Activated CD4-positive, alpha-beta T cell treated with anti-CD3 and anti-CD28 coated beads, Interleukin-2, amount 10 ng/mL, durations not matched to agents 7 days and 5 days (primary cell): ENCODE measurements at regions not wholly inside any gene's neighbourhood (a gene's known extent, or its start where the extent isn't known, plus 50 kb on each side); places are given as distances from the start of the nearest gene placed in this dataset.

Source experiments
- CTCF ChIA-PET: fragments of 350-600 bp; sonication (Branson Sonifier 250); formaldehyde crosslinking; loops from one replicate; lab custom pipeline; 2021; ENCODE audit warnings: antibody characterized with exemption; lab: Charles Lee
- POLR2A ChIA-PET: fragments of 350-600 bp; sonication (Branson Sonifier 250); formaldehyde crosslinking; loops from one replicate; lab custom pipeline; 2021; ENCODE audit warnings: antibody characterized with exemption; lab: Charles Lee
- DNase-seq: peaks from one replicate; pipeline ENCODE4 v3.0.0-alpha.2; 2020
- H3K27ac Mint-ChIP-seq: one replicate; pipeline ENCODE4 v1.8.0; 2021; ENCODE audit warnings: mild to moderate bottlenecking, moderate library complexity, mixed read lengths
- H3K27me3 Mint-ChIP-seq: one replicate; pipeline ENCODE4 v1.8.0; 2021; ENCODE audit warnings: mixed read lengths
- H3K36me3 Mint-ChIP-seq: one replicate; pipeline ENCODE4 v1.8.0; 2021; ENCODE audit warnings: low read depth, mixed read lengths
- H3K4me1 Mint-ChIP-seq: one replicate; pipeline ENCODE4 v1.8.0; 2021; ENCODE audit warnings: mixed read lengths
- H3K4me3 Mint-ChIP-seq: one replicate; pipeline ENCODE4 v1.8.0; 2021; ENCODE audit warnings: mild to moderate bottlenecking, moderate library complexity, mixed read lengths
- H3K9me3 Mint-ChIP-seq: one replicate; pipeline ENCODE4 v1.8.0; 2021; ENCODE audit warnings: mixed read lengths

- CTCF ChIA-PET, result no interaction called here
- Mint-ChIP-seq H3K4me1 (no peaks in the 10 kb centered on the region), H3K4me3 (no peak overlapping the region), H3K9me3 (no peaks in the 10 kb centered on the region), H3K36me3 (no peaks in the 10 kb centered on the region), H3K27me3 (no peaks in the 10 kb centered on the region), H3K27ac (no peak overlapping the region)
- DNase-seq, result no peak
- POLR2A ChIA-PET, result no interaction called here
Observed at GRCh38 chr4:130146773-130147172, 1050.8 kb downstream of the C4orf33 start.

DNA sequence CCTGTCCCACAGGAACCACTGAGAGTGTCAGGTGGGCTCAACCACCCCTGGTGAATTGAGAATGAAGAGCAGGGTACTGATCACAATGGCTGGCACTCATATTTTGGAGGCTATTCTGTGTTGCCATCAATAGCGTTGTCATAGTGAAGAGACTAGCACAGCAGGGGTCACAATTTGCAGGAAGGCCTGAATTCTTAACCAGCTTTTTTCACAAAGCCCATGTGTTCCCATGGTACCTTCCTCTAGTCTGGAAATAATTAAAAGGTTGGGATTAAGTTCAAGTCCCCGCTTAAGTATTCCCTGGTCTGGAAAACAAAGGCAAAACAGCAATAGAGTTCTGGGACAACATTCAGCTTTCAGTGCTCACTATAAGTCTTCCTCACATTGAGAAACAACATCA is 1051.7 kb downstream of the C4orf33 start:
- H3K27me3 Mint-ChIP-seq, result no peaks in the 10 kb centered on the region
- H3K4me3 Mint-ChIP-seq, result no peak overlapping the region
- POLR2A ChIA-PET, result no interaction called here
- H3K36me3 Mint-ChIP-seq, result no peaks in the 10 kb centered on the region
- no peaks in the 10 kb centered on the region for H3K4me1 Mint-ChIP-seq
- CTCF ChIA-PET, result no interaction called here
- H3K9me3 Mint-ChIP-seq, result no peaks in the 10 kb centered on the region
- no peak overlapping the region for H3K27ac Mint-ChIP-seq
- no peak for DNase-seq

DNA sequence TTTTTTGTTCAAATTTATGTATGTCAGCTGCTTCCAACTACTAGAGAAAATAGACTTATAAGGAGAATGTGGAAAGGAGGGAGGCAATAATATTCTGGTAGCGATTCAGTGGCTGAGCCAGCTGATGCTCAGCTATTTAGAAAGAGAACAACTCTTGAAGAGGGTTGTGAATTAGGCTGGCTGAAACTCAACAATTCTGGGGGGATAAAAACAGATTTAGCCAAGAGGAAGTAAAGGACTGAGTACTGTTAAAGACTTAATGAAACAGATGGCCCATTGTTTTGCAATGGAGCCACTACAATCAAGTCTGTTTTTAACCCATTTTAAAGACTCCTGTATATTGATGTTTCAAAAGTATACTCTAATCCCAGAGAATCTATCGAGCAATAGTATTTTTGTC is 1058.9 kb downstream of the C4orf33 start:
- Mint-ChIP-seq H3K27me3 (no peaks in the 10 kb centered on the region), H3K9me3 (peaks cover 4% of the 10 kb centered on the region), H3K36me3 (no peaks in the 10 kb centered on the region), H3K4me3 (no peak overlapping the region), H3K4me1 (no peaks in the 10 kb centered on the region), H3K27ac (no peak overlapping the region)
- ChIA-PET CTCF (no interaction called here), POLR2A (no interaction called here)
- DNase-seq, result no peak

DNA sequence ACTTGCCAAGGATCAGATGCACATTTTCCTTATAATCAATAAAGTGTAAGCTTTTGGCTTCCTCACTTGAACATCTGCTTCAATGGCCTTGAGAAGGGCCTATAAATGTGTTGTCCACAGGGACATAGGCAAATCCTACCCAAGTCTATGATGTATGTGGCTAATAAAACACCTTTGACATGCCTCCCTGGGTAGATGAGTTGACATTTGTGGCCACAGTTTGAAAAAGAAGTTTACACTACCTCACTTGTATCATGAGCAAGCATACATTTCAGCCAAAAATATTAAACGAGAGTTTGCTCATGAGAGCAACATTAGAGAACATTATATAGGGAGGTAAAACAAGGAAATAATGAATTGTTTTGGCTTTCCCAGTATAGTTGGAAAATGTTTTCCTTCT is 1067.7 kb downstream of the C4orf33 start:
- Mint-ChIP-seq H3K4me3 (no peak overlapping the region), H3K9me3 (peaks cover 3% of the 10 kb centered on the region), H3K27ac (no peak overlapping the region), H3K4me1 (no peaks in the 10 kb centered on the region), H3K27me3 (no peaks in the 10 kb centered on the region), H3K36me3 (no peaks in the 10 kb centered on the region)
- CTCF ChIA-PET, result no interaction called here
- DNase-seq, result no peak
- POLR2A ChIA-PET, result no interaction called here

GRCh38 chr4:130165381-130165780 is 1069.4 kb downstream of the C4orf33 start:
- Mint-ChIP-seq H3K27ac (no peak overlapping the region), H3K4me1 (no peaks in the 10 kb centered on the region), H3K36me3 (no peaks in the 10 kb centered on the region), H3K4me3 (no peak overlapping the region), H3K27me3 (no peaks in the 10 kb centered on the region), H3K9me3 (no peaks in the 10 kb centered on the region)
- no peak for DNase-seq
- ChIA-PET CTCF (no interaction called here), POLR2A (no interaction called here)

DNA sequence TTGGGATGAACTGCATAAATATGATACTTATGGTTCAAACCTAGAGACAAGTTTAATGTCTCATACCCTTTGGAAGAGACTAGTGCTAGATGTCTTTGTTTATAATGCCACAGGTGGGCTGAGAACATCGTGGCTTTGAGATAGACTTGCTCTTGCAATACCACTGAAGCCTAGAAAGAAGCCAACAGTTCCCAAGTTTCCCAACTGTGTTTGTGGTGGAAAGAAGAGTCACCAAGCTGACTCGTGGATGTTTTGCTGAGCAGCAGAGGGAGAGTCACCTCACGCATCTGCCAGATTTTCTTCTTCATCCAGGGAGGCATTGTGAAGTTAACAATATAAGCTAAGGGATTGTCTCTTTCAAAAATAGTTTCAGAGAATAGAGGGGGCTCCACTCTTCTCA is 1076.2 kb downstream of the C4orf33 start:
- POLR2A ChIA-PET, result no interaction called here
- no peak overlapping the region for H3K27ac Mint-ChIP-seq

DNA sequence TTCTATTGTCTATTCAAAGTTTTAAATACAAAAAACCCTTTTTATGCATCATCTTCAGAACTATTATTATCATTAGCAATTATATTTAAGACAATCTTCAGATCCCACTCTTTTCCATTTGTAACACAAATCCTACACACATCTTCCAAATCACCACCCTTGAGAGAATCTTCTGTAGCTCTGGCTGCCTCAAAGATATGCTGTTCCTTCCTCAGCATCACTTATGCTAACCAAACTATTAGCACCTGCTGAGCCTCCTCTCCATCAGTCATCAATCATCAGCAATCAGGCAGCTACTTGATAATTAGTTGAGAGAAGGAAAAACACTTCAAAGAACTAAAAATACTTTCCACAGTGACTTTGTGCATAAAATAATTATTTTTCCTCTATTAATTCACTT is 1082.2 kb downstream of the C4orf33 start:
- ChIA-PET CTCF (interaction anchor here (1.0 kb wide), 1 partner anchor 313 kb away, joined by 4 read pairs; no protein-coding TSS in a partner anchor), POLR2A (no interaction called here)
- no peaks in the 10 kb centered on the region for H3K27me3 Mint-ChIP-seq
- no peaks in the 10 kb centered on the region for H3K4me1 Mint-ChIP-seq
- H3K27ac Mint-ChIP-seq, result no peak overlapping the region
- no peaks in the 10 kb centered on the region for H3K36me3 Mint-ChIP-seq
- no peaks in the 10 kb centered on the region for H3K9me3 Mint-ChIP-seq
- DNase-seq, result no peak
- no peak overlapping the region for H3K4me3 Mint-ChIP-seq

More for the DNA sequence above, 1076.2 kb downstream of the C4orf33 start:
- CTCF ChIA-PET, result no interaction called here
- Mint-ChIP-seq H3K4me1 (no peaks in the 10 kb centered on the region), H3K4me3 (no peak overlapping the region), H3K9me3 (no peaks in the 10 kb centered on the region), H3K36me3 (no peaks in the 10 kb centered on the region), H3K27me3 (no peaks in the 10 kb centered on the region)
- no peak for DNase-seq

GRCh38 chr4:130183096-130183495 is 1087.1 kb downstream of the C4orf33 start:
- Mint-ChIP-seq H3K4me3 (no peak overlapping the region), H3K27me3 (no peaks in the 10 kb centered on the region), H3K27ac (no peak overlapping the region), H3K4me1 (no peaks in the 10 kb centered on the region), H3K9me3 (no peaks in the 10 kb centered on the region), H3K36me3 (no peaks in the 10 kb centered on the region)
- POLR2A ChIA-PET, result no interaction called here
- no peak for DNase-seq
- CTCF ChIA-PET, result no interaction called here

DNA sequence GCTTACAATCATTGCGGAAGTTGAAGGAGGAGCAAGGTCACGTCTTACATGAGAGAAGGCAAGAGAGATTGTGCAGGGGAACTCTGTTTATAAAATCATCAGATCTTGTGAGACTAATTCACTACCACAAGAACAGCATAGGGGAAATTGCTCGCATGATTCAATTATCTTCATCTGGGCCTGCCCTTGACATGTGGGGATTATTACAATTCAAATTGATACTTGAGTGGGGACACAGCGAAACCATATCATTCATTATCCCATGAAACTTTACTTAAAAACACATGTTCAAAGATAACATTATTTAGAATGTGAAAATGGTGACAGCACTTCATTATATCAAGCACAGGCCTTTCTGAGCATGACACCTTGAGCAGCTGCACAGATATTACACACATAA is 1087.8 kb downstream of the C4orf33 start:
- no peak overlapping the region for H3K27ac Mint-ChIP-seq
- H3K27me3 Mint-ChIP-seq, result no peaks in the 10 kb centered on the region
- H3K4me1 Mint-ChIP-seq, result no peaks in the 10 kb centered on the region
- no peak overlapping the region for H3K4me3 Mint-ChIP-seq
- ChIA-PET CTCF (no interaction called here), POLR2A (no interaction called here)
- no peaks in the 10 kb centered on the region for H3K9me3 Mint-ChIP-seq
- no peak for DNase-seq
- no peaks in the 10 kb centered on the region for H3K36me3 Mint-ChIP-seq

DNA sequence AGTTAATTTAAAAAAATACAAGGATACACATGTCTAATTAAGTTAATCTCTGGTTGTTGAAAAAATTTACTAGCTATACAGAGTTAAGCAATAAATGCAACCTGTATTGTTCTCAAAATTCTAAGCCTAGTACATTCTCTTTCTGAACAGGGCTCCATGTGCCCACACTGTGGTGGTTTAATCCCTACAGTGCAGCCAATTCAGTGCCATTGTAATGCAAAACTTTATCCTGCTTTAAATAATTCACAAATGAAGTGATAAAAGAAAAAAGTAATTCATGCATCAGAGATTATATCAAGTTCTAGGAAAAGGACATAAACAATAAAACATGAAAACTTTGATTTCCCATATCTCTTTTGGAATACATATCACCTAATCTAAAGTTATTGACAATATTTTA is 1089.2 kb downstream of the C4orf33 start:
- CTCF ChIA-PET, result no interaction called here
- H3K36me3 Mint-ChIP-seq, result no peaks in the 10 kb centered on the region

GRCh38 chr4:130186931-130187330 is 1091.0 kb downstream of the C4orf33 start:
- H3K36me3 Mint-ChIP-seq, result no peaks in the 10 kb centered on the region
- DNase-seq, result no peak
- H3K4me3 Mint-ChIP-seq, result no peak overlapping the region
- H3K4me1 Mint-ChIP-seq, result no peaks in the 10 kb centered on the region
- no peak overlapping the region for H3K27ac Mint-ChIP-seq
- ChIA-PET CTCF (no interaction called here), POLR2A (no interaction called here)
- no peaks in the 10 kb centered on the region for H3K27me3 Mint-ChIP-seq
- no peaks in the 10 kb centered on the region for H3K9me3 Mint-ChIP-seq

More for the DNA sequence above, 1089.2 kb downstream of the C4orf33 start:
- no peak for DNase-seq
- no peak overlapping the region for H3K27ac Mint-ChIP-seq
- H3K9me3 Mint-ChIP-seq, result no peaks in the 10 kb centered on the region
- POLR2A ChIA-PET, result no interaction called here
- H3K4me3 Mint-ChIP-seq, result no peak overlapping the region
- no peaks in the 10 kb centered on the region for H3K4me1 Mint-ChIP-seq
- no peaks in the 10 kb centered on the region for H3K27me3 Mint-ChIP-seq

- Mint-ChIP-seq H3K36me3 (no peaks in the 10 kb centered on the region), H3K9me3 (no peaks in the 10 kb centered on the region), H3K4me3 (no peak overlapping the region), H3K27me3 (no peaks in the 10 kb centered on the region), H3K27ac (no peak overlapping the region), H3K4me1 (no peaks in the 10 kb centered on the region)
- POLR2A ChIA-PET, result no interaction called here
- CTCF ChIA-PET, result no interaction called here
- no peak for DNase-seq
Observed at GRCh38 chr4:130187587-130187986, 1091.6 kb downstream of the C4orf33 start.

GRCh38 chr4:130192787-130193186 is 1096.8 kb downstream of the C4orf33 start:
- Mint-ChIP-seq H3K4me1 (no peaks in the 10 kb centered on the region), H3K27me3 (no peaks in the 10 kb centered on the region), H3K9me3 (no peaks in the 10 kb centered on the region), H3K4me3 (no peak overlapping the region), H3K27ac (no peak overlapping the region), H3K36me3 (no peaks in the 10 kb centered on the region)
- ChIA-PET CTCF (no interaction called here), POLR2A (no interaction called here)
- DNase-seq, result no peak

DNA sequence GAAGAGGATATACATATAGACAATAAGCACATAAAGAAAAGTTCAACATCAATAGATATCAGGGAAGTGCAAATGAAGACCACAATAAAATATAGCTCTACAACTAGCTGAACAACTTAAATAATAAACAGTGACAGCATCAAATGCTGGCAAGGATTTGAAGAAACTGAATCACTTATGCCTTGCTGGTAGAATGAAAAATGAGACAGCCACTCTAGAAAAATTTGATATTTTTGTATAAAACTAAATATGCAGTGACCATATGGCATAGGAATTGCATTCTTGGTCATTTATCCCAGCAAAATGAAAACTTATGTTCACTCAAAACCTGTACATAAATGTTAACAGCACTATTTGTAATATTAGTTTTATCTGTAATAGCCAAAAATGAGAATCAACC is 1102.0 kb downstream of the C4orf33 start:
- H3K4me3 Mint-ChIP-seq, result no peak overlapping the region
- no peak overlapping the region for H3K27ac Mint-ChIP-seq
- no peaks in the 10 kb centered on the region for H3K27me3 Mint-ChIP-seq
- CTCF ChIA-PET, result no interaction called here
- no peaks in the 10 kb centered on the region for H3K4me1 Mint-ChIP-seq
- DNase-seq, result no peak
- no peaks in the 10 kb centered on the region for H3K36me3 Mint-ChIP-seq
- H3K9me3 Mint-ChIP-seq, result peaks cover 4% of the 10 kb centered on the region
- POLR2A ChIA-PET, result no interaction called here
